ENCODE measurements at regions not wholly inside any gene's neighbourhood (a gene's known extent, or its start where the extent isn't known, plus 50 kb on each side); places are given as distances from the start of the nearest gene placed in this dataset.

DNA sequence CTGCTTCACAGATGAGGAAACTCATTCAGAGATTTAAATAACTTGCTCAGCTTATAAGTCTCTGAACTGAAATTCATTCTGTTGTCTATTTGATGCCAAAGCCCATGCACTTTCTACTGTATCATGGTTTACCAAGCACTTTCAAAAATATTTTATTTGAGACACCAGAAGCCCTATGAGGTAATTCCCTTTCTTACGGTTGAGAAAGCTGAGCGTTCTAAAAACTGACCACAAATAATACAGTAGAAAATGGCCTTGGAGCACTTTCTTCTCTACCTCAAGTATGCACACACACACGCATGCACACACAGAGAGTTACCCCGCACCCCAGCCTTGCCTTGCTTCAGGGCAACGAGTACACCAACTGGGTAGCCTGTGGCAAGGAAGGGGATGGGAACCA is 228.5 kb downstream of the RFC3 start:
- TF ChIP-seq POLR2A (IDR thresholded peaks at IDR 0.05; ENCODE audit: extremely low read depth, insufficient read length) = no peak
- no peak for TF ChIP-seq CTCF (IDR thresholded peaks at IDR 0.05; ENCODE audit: low read depth, low read length)
- TF ChIP-seq MAX (IDR thresholded peaks at IDR 0.05; ENCODE audit: low read depth, low read length) = no peak
- no peak for TF ChIP-seq MYC (IDR thresholded peaks at IDR 0.05; ENCODE audit: low read depth, low read length)
- H3K4me3 ChIP-seq (ENCODE audit: low read depth, low read length) = no peak overlapping the region
- no peak for DNase-seq (ENCODE audit: low read depth)

DNA sequence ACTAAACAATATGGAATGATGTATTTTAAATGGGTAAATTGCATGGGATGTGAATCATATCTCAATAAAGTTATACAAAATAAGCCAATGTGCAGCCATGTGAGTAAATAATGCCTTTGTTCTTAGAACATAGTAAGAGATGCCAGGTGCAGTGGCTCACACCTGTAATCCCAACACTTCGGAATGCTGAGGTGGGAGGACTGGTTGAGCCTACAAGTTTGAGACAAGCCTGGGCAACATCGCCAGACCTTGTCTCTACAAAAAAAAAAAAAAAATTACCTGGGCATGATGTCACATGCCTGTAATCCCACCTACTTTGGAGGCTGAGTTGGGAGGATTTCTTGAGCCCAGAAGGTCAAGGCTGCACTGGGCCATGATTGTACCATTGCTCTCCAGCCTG is 230.7 kb downstream of the RFC3 start:
- no peak for DNase-seq (ENCODE audit: low read depth)
- H3K4me3 ChIP-seq (ENCODE audit: low read depth, low read length) = no peak overlapping the region
- TF ChIP-seq CTCF (IDR thresholded peaks at IDR 0.05; ENCODE audit: low read depth, low read length) (no peak), MAX (IDR thresholded peaks at IDR 0.05; ENCODE audit: low read depth, low read length) (no peak), MYC (IDR thresholded peaks at IDR 0.05; ENCODE audit: low read depth, low read length) (no peak), POLR2A (IDR thresholded peaks at IDR 0.05; ENCODE audit: extremely low read depth, insufficient read length) (no peak)

DNA sequence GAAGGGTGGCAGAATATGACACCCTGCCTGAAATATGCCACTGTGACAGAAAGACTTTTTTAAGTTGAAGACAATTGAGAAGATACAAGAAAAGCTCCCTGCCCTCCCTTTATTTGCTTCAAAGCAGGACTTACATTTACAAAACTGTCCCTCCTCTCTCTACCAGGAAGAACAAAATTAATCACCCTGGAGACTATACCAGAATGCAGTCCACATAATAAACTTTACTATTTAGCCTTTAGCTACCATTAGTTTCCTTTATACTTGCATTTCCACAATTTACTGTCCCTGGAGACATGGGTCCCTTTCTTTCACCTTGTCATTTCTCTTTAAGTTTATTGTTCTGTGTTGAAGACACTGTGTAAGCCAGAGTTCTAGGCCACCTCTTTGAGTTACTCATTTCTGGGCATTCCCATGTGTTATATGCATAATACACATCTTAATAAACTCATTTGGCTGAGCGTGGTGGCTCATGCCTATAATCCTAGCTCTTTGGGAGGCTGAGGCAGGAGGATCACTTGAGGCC is 238.8 kb downstream of the RFC3 start:
- H3K4me3 ChIP-seq (ENCODE audit: low read depth, low read length) = no peak overlapping the region
- DNase-seq (ENCODE audit: low read depth) = no peak
- no peak for TF ChIP-seq MYC (IDR thresholded peaks at IDR 0.05; ENCODE audit: low read depth, low read length)
- TF ChIP-seq CTCF (IDR thresholded peaks at IDR 0.05; ENCODE audit: low read depth, low read length) = no peak
- no peak for TF ChIP-seq POLR2A (IDR thresholded peaks at IDR 0.05; ENCODE audit: extremely low read depth, insufficient read length)
- no peak for TF ChIP-seq MAX (IDR thresholded peaks at IDR 0.05; ENCODE audit: low read depth, low read length)

DNA sequence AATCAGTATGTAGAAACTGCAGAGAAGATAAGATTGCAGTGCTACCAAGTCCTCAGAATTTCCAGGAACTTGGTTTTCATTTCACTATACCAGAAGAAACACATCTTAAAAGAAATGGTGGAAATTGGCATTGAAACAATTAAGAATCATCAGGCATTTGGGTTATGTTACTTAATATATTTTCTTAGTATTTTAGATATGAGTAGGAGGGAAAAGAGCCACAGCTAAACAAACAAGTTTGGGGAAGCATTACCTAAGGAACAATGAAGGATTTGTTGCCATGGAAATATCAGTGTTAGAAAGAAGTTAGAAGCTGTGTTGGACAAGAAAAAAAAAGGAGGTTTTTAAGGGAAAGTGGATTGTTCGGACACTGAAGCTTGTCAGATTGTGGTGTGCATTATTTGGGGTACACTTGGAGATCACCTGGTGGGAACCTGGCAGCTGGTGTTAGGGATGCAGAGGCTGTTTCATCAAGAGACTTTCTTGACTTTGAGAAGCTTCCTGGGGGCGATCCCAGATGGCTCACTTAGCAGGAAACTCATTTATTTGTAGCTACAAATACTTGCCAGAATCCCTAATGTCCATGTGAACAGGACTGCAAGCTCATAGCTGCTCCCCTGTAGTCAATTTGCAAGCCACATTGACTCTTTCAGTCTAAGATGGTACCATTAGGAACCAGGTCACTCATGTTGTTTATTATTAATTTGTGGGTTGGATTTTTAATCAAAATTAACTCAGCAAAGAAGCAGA is 246.7 kb downstream of the RFC3 start:
- DNase-seq (ENCODE audit: low read depth) = no peak
- no peak overlapping the region for H3K4me3 ChIP-seq (ENCODE audit: low read depth, low read length)
- TF ChIP-seq CTCF (IDR thresholded peaks at IDR 0.05; ENCODE audit: low read depth, low read length) (no peak), POLR2A (IDR thresholded peaks at IDR 0.05; ENCODE audit: extremely low read depth, insufficient read length) (no peak)

DNA sequence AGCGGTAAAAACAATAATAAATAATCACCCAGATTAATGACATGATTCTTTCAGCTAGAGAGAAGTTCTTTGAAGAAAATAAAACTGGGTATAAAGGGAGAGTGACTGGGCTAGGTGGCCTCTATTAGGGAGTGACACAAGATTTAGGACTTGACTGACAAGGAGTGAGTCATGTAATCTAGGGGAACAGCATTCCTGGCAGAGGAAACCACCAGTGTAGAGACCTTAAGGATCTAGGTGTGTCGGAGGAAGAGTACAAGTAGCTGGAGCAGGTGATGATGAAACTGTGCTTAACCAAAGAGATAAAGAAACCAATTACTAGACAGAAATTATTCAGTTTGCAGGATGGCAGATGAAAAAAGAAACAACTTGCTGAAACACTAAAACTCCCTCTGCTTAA is 248.0 kb downstream of the RFC3 start:
- no peak for TF ChIP-seq POLR2A (IDR thresholded peaks at IDR 0.05; ENCODE audit: extremely low read depth, insufficient read length)
- no peak for TF ChIP-seq CTCF (IDR thresholded peaks at IDR 0.05; ENCODE audit: low read depth, low read length)
- no peak for TF ChIP-seq MAX (IDR thresholded peaks at IDR 0.05; ENCODE audit: low read depth, low read length)
- TF ChIP-seq MYC (IDR thresholded peaks at IDR 0.05; ENCODE audit: low read depth, low read length) = no peak
- no peak overlapping the region for H3K4me3 ChIP-seq (ENCODE audit: low read depth, low read length)
- no peak for DNase-seq (ENCODE audit: low read depth)
